GM19468 (cell line): ENCODE measurements at regions not wholly inside any gene's neighbourhood (a gene's known extent, or its start where the extent isn't known, plus 50 kb on each side); places are given as distances from the start of the nearest gene placed in this dataset.

ENCODE experiments used
- ATAC-seq: cut with Tn5 transposase; IDR thresholded peaks from one replicate; pipeline ENCODE4 v1.9.1; 2021; ENCODE audit warnings: mild to moderate bottlenecking, moderate library complexity, moderate number of reproducible peaks; ENCODE audit not compliant: unreplicated experiment; ENCODE audit errors: extremely low read depth

DNA sequence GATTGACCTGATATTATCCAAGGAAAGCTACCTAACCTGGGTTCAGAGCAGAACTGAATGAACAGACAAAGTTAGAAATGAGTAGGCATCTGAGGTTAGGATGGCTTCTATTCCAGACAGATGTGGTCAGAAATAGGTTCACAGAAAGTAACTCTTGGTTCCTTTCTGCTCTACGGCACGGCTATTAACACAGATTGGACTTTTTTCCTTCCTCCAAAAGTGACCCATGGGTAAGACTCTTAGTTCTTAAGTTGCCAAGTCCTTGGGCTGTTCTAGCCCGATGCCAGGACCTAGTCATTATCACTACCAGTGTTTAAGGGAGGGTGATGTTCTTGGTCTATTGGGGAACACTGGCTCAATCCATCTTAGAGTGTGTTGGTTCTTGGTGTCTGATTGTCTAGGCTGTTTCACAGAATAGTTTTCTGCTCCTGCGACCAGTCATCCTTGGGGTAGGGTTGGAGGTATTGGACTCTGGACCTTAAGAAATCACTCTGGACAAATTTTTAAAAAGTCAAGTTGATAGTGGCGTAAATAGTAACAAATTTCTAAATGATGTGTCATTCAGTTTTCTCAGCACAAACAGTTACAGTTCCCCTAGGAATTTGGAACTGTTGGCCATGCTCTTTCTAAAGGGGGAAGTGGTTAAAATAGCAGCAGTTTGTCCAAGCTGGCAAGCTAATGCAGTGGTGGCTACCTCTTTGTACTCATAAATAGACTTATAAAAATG is 60.1 kb upstream of the MYCBP2 start:
- ATAC-seq: no peak

GRCh38 chr13:77386046-77386445 is 59.2 kb upstream of the MYCBP2 start:
- ATAC-seq: no peak

DNA sequence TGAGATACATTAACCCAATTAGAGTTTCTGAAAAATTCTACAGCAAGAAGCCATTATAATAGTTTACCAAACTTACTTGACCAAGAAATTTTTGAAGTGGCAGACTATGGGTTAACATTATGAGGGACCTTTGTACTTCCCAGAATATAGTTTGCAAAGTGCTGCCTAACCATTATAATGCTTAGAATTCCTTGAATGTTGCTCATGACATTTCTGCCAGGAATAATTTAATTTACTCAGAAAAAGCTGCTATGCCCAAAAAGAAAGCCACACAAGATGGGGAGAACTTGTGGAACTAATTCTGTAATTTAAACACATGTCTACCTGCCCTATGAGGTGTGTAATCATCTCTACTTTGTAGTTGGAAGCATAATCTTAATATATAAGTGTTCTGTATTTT is 58.1 kb upstream of the MYCBP2 start:
- ATAC-seq: no peak

DNA sequence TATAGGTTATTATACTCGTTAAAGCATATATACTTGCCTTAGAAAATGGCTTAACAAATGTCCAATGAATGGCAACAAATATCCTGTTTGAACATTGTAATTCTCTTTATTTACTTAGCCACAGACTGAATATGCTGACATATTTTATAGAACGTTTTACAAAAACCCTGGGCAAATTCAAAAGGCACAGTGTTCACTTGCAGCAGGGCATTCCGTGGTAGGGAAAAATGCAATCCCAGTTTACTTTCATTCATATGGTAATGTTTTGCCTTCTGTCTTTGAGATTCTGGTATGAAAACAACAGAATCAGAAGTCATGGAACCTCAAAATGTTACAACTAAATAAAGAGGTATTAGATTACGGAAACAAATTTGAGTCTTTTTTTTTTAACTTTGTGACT is 56.2 kb upstream of the MYCBP2 start:
- ATAC-seq: no peak

- no peak for ATAC-seq
Observed at GRCh38 chr13:77381059-77381458, 54.2 kb upstream of the MYCBP2 start.

DNA sequence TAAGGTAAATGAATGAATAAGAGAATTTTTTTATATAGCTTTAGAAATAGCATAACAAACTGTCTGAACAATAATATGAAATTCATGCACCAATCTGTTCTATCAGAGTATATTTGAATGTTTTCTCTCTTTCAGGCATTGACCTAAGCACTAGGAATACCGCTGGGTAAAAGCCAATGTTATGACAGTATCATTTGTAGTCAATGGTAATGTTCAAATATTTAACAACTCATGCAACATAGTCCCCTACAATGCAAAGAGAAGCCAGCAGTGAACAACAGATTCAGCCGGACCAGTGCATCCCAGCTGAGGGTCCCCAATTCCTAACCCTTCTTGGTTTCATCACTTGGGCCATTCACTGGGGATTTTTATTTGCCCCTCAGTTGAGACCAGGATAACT is 52.6 kb upstream of the MYCBP2 start:
- ATAC-seq: no peak

DNA sequence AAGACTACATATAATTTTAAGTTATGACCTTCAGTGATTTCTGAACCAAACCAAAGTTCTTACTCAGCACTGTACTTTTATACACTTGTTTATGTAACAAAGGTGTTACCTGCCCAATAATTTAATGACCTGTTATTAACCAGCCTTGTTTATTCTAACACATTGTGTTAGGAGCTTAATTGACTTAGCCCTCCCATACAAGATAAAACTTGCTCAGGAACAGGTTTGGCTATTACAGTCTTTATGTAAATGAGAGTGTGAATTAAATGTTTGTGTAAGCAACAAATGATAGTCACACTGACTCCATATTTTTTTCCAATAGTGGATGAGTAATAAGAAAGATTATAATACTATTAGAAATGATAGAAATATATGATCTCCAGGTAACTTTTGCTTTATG is 51.8 kb upstream of the MYCBP2 start:
- no peak for ATAC-seq

DNA sequence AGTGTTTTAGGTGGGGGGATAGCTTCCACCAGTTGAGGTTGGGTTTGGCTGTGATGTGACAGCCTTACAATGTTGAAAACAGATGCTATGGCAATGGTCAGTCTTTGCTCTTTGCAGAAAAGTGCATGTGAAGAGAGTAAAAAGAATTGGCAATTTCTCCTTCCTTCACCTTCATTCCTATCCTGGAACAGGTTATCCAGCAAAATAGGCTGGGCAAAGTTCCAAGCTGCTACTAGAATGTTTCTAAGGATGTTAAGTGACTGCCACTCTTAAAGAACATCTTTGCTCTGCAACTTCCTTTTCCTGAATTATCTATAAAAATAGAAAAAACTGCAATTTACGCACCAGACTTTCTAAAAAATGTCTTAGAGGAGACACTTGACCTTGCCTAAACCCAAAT is 50.1 kb upstream of the MYCBP2 start:
- no peak for ATAC-seq
